Urothelium cell line (cell line): ENCODE measurements at regions not wholly inside any gene's neighbourhood (a gene's known extent, or its start where the extent isn't known, plus 50 kb on each side); places are given as distances from the start of the nearest gene placed in this dataset.

ENCODE experiments used
- DNase-seq: peaks from one replicate; pipeline ENCODE4 v3.0.0; 2011; ENCODE audit warnings: low spot score, mixed read lengths
- FAIRE-seq: peaks from 2 replicates; lab custom pipeline; 2011; peaks lifted over from hg19 to GRCh38; lab: Jason Lieb, UNC

GRCh38 chr2:128779301-128780095 is 460.8 kb upstream of the HS6ST1 start:
- FAIRE-seq (no peak), DNase-seq (no peak)

- FAIRE-seq = no peak
- no peak for DNase-seq
These were observed 461.9 kb upstream of the HS6ST1 start for GRCh38 chr2:128780434-128781080.

GRCh38 chr2:128781166-128781565 is 462.5 kb upstream of the HS6ST1 start:
- DNase-seq = no peak
- FAIRE-seq = no peak

- FAIRE-seq = no peak
- no peak for DNase-seq
These were observed 463.1 kb upstream of the HS6ST1 start for GRCh38 chr2:128781585-128782385.

- FAIRE-seq = no peak
- DNase-seq = no peak
These were observed 463.9 kb upstream of the HS6ST1 start for GRCh38 chr2:128782411-128783192.

GRCh38 chr2:128783193-128783671 is 464.6 kb upstream of the HS6ST1 start:
- FAIRE-seq = no peak
- DNase-seq = no peak

GRCh38 chr2:128783896-128784295 is 465.2 kb upstream of the HS6ST1 start:
- no peak for DNase-seq
- no peak for FAIRE-seq

GRCh38 chr2:128784626-128785306 is 466.1 kb upstream of the HS6ST1 start:
- DNase-seq (no peak), FAIRE-seq (no peak)

GRCh38 chr2:128786316-128786715 is 467.6 kb upstream of the HS6ST1 start:
- no peak for DNase-seq
- no peak for FAIRE-seq

GRCh38 chr2:128786741-128787478 is 468.2 kb upstream of the HS6ST1 start:
- FAIRE-seq (no peak), DNase-seq (no peak)

- FAIRE-seq (no peak), DNase-seq (no peak)
These were observed 468.9 kb upstream of the HS6ST1 start for GRCh38 chr2:128787616-128788015.

GRCh38 chr2:128788636-128789220 is 470.1 kb upstream of the HS6ST1 start:
- FAIRE-seq = peak; percentile 98

GRCh38 chr2:128789221-128789620 is 470.6 kb upstream of the HS6ST1 start:
- DNase-seq (no peak), FAIRE-seq (no peak)

More at GRCh38 chr2:128788636-128789220, 470.1 kb upstream of the HS6ST1 start:
- no peak for DNase-seq

GRCh38 chr2:128789776-128790455 is 471.2 kb upstream of the HS6ST1 start:
- FAIRE-seq (no peak), DNase-seq (no peak)

- DNase-seq (no peak), FAIRE-seq (no peak)
These were observed 471.9 kb upstream of the HS6ST1 start for GRCh38 chr2:128790541-128791001.

GRCh38 chr2:128791120-128791984 is 472.7 kb upstream of the HS6ST1 start:
- no peak for FAIRE-seq
- no peak for DNase-seq

GRCh38 chr2:128791985-128792320 is 473.3 kb upstream of the HS6ST1 start:
- FAIRE-seq (no peak), DNase-seq (no peak)
